Coronary artery (tissue), 2 donors: ENCODE measurements at regions not wholly inside any gene's neighbourhood (a gene's known extent, or its start where the extent isn't known, plus 50 kb on each side); places are given as distances from the start of the nearest gene placed in this dataset.

Experiments used
- DNase-seq: peaks from one replicate; pipeline ENCODE4 v3.0.0-alpha.2; 2017; ENCODE audit warnings: low spot score
- H3K27ac ChIP-seq, 2 donors: fragments of 200-600 bp; sonication (generic); one replicate each; pipeline ENCODE4 v1.5.1; 2016 to 2019
- H3K4me3 ChIP-seq: fragments of 200-600 bp; sonication (generic); 2 replicates; pipeline ENCODE4 v1.5.1; 2016; ENCODE audit warnings: mild to moderate bottlenecking, moderate library complexity
- TF ChIP-seq, protein P1 (sequence below): fragments of 200-600 bp; sonication (generic); IDR thresholded peaks from one replicate; pipeline ENCODE4 v1.5.1; 2019; ENCODE audit warnings: antibody characterized with exemption

DNA sequence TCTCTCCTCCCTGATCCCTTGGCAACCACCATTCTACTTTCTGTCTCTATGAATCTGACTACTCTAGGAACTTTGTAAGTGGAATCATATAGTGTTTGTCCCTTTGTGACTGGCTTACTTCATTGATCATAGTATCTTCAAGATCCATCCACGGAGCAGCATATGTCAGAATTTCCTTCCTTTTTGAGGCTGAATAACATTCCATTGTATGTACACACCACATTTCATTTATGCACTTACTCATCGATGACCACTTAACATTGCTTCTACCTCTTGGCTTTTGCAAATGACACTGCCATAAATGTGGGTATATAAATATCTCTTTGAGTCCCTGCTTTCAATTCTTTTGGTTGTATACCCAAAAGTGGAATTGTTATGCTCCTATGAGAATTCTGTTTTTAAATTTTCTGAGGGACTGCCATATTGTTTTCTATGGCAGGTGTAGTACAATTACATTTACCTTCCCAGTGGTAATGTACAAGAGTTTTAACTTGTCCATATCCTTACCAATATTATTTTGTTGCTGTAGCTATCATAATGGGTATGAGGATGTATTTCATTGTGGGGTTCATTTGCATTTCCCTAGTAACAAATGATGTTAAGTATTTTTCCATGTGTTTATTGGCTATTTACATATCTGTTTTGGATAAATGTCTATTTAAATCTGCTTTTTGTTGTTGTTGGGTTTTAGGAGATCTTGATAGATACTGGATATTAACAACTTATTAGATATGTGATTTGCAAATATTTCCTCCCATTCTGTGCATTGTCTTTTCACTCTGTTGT, 466.1 kb downstream of the C4orf33 start:
- no peak for DNase-seq
- H3K27ac ChIP-seq: no peak overlapping the region
- TF ChIP-seq, protein P1, sequence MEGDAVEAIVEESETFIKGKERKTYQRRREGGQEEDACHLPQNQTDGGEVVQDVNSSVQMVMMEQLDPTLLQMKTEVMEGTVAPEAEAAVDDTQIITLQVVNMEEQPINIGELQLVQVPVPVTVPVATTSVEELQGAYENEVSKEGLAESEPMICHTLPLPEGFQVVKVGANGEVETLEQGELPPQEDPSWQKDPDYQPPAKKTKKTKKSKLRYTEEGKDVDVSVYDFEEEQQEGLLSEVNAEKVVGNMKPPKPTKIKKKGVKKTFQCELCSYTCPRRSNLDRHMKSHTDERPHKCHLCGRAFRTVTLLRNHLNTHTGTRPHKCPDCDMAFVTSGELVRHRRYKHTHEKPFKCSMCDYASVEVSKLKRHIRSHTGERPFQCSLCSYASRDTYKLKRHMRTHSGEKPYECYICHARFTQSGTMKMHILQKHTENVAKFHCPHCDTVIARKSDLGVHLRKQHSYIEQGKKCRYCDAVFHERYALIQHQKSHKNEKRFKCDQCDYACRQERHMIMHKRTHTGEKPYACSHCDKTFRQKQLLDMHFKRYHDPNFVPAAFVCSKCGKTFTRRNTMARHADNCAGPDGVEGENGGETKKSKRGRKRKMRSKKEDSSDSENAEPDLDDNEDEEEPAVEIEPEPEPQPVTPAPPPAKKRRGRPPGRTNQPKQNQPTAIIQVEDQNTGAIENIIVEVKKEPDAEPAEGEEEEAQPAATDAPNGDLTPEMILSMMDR: no peak
- no peak overlapping the region for H3K4me3 ChIP-seq

GRCh38 chr4:129565214-129565613, 469.3 kb downstream of the C4orf33 start:
- TF ChIP-seq, protein P1: no peak
- Histone ChIP-seq H3K4me3 (no peak overlapping the region), H3K27ac (no peak overlapping the region)
- DNase-seq: no peak

DNA sequence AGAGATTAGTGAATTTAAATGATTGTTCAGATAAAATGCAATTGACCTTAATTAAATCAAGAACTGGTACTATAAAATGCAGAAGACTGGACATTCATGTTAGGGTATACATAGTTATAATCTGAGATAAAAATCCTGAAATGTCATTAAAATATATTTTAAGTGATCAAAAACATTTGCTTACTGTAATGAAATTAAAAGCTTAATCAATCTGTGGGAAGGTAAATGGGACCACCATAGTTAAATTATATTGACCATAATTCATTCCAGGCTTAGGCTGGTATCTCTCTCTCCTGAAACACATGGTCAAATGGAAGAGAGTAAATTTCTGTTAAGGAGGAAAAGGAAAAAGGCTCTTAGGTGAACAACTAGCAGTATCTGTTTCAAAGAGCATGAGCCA, 474.4 kb downstream of the C4orf33 start:
- no peak overlapping the region for H3K4me3 ChIP-seq
- no peak for DNase-seq
- H3K27ac ChIP-seq: no peak overlapping the region
- TF ChIP-seq, protein P1: no peak

GRCh38 chr4:129578336-129578735, 482.4 kb downstream of the C4orf33 start:
- Histone ChIP-seq H3K4me3 (no peak overlapping the region), H3K27ac (no peak overlapping the region)
- TF ChIP-seq, protein P1: no peak
- DNase-seq: no peak

GRCh38 chr4:129581305-129581704, 485.4 kb downstream of the C4orf33 start:
- TF ChIP-seq, protein P1: no peak
- no peak for DNase-seq
- no peak overlapping the region for H3K27ac ChIP-seq
- H3K4me3 ChIP-seq: no peak overlapping the region

- TF ChIP-seq, protein P1: no peak
- Histone ChIP-seq H3K27ac (no peak overlapping the region), H3K4me3 (no peak overlapping the region)
- peak; percentile 62 for DNase-seq
Observed at GRCh38 chr4:129583868-129584267, 487.9 kb downstream of the C4orf33 start.

DNA sequence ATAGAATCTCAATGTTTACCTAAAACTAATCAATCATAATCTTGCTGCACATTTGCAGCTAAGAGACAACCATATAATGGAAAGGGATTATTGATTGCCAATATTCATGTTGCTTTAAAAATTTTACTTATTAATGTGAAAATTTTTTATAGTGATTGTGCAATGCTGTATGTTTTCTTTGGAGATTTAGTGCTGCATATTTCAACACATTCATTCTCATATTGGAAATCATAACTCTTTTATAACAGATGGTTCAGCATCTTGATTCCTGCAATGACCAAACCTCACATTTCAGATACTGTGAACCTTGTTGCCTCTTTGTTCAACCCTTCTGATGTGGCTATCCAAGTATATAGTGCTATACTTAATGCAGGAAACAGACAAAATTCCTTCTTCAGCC, 502.6 kb downstream of the C4orf33 start:
- TF ChIP-seq, protein P1: no peak
- H3K4me3 ChIP-seq: no peak overlapping the region

More for the DNA sequence above, 502.6 kb downstream of the C4orf33 start:
- H3K27ac ChIP-seq: no peak overlapping the region
- no peak for DNase-seq
